Activated CD4-positive, alpha-beta T cell treated with anti-CD3 and anti-CD28 coated beads, Interleukin-2, amount 10 ng/mL, durations not matched to agents 7 days and 5 days (primary cell): ENCODE measurements at regions not wholly inside any gene's neighbourhood (a gene's known extent, or its start where the extent isn't known, plus 50 kb on each side); places are given as distances from the start of the nearest gene placed in this dataset.
"Not testable (repeated sequence)": the region's sequence is repeated elsewhere in the genome, so short reads cannot be mapped to it uniquely, and the experiment has no call there.

ENCODE experiments used
- CTCF ChIA-PET: fragments of 350-600 bp; sonication (Branson Sonifier 250); formaldehyde crosslinking; loops from one replicate; lab custom pipeline; 2021; ENCODE audit warnings: antibody characterized with exemption; lab: Charles Lee
- POLR2A ChIA-PET: fragments of 350-600 bp; sonication (Branson Sonifier 250); formaldehyde crosslinking; loops from one replicate; lab custom pipeline; 2021; ENCODE audit warnings: antibody characterized with exemption; lab: Charles Lee
- DNase-seq: peaks from one replicate; pipeline ENCODE4 v3.0.0-alpha.2; 2020
- H3K27ac Mint-ChIP-seq: one replicate; pipeline ENCODE4 v1.8.0; 2021; ENCODE audit warnings: mild to moderate bottlenecking, moderate library complexity, mixed read lengths
- H3K27me3 Mint-ChIP-seq: one replicate; pipeline ENCODE4 v1.8.0; 2021; ENCODE audit warnings: mixed read lengths
- H3K36me3 Mint-ChIP-seq: one replicate; pipeline ENCODE4 v1.8.0; 2021; ENCODE audit warnings: low read depth, mixed read lengths
- H3K4me1 Mint-ChIP-seq: one replicate; pipeline ENCODE4 v1.8.0; 2021; ENCODE audit warnings: mixed read lengths
- H3K4me3 Mint-ChIP-seq: one replicate; pipeline ENCODE4 v1.8.0; 2021; ENCODE audit warnings: mild to moderate bottlenecking, moderate library complexity, mixed read lengths
- H3K9me3 Mint-ChIP-seq: one replicate; pipeline ENCODE4 v1.8.0; 2021; ENCODE audit warnings: mixed read lengths

- CTCF ChIA-PET: no interaction called here
- H3K4me1 Mint-ChIP-seq: no peaks in the 10 kb centered on the region
- no peak overlapping the region for H3K4me3 Mint-ChIP-seq
- no peak for DNase-seq
- H3K27ac Mint-ChIP-seq: no peak overlapping the region
- POLR2A ChIA-PET: no interaction called here
- peaks cover 5% of the 10 kb centered on the region for H3K9me3 Mint-ChIP-seq
- H3K36me3 Mint-ChIP-seq: no peaks in the 10 kb centered on the region
- no peaks in the 10 kb centered on the region for H3K27me3 Mint-ChIP-seq
Observed at GRCh38 chr6:168377856-168378832, 58.6 kb upstream of the DACT2 start.

GRCh38 chr6:168379579-168379978 is 60.0 kb upstream of the DACT2 start:
- H3K9me3 Mint-ChIP-seq: peaks cover 11% of the 10 kb centered on the region
- DNase-seq, H3K27me3 Mint-ChIP-seq, H3K4me3 Mint-ChIP-seq, H3K4me1 Mint-ChIP-seq, H3K36me3 Mint-ChIP-seq, POLR2A ChIA-PET, CTCF ChIA-PET, H3K27ac Mint-ChIP-seq: not testable (repeated sequence)

GRCh38 chr6:168380166-168380955 is 60.6 kb upstream of the SMOC2 start:
- DNase-seq, CTCF ChIA-PET, H3K4me3 Mint-ChIP-seq, H3K27me3 Mint-ChIP-seq, H3K4me1 Mint-ChIP-seq, POLR2A ChIA-PET, H3K36me3 Mint-ChIP-seq, H3K27ac Mint-ChIP-seq: not testable (repeated sequence)
- H3K9me3 Mint-ChIP-seq: peaks cover 11% of the 10 kb centered on the region

- Mint-ChIP-seq H3K4me3 (no peak overlapping the region), H3K36me3 (no peaks in the 10 kb centered on the region), H3K27ac (no peak overlapping the region), H3K9me3 (peaks cover 11% of the 10 kb centered on the region), H3K27me3 (no peaks in the 10 kb centered on the region), H3K4me1 (no peaks in the 10 kb centered on the region)
- DNase-seq: no peak
- POLR2A ChIA-PET: no interaction called here
- CTCF ChIA-PET: no interaction called here
Observed at GRCh38 chr6:168380956-168381605, 59.9 kb upstream of the SMOC2 start.

- H3K27me3 Mint-ChIP-seq: no peaks in the 10 kb centered on the region
- H3K4me1 Mint-ChIP-seq: no peaks in the 10 kb centered on the region
- H3K36me3 Mint-ChIP-seq: no peaks in the 10 kb centered on the region
- ChIA-PET CTCF (no interaction called here), POLR2A (no interaction called here)
- H3K4me3 Mint-ChIP-seq: no peak overlapping the region
- peaks cover 11% of the 10 kb centered on the region for H3K9me3 Mint-ChIP-seq
- no peak overlapping the region for H3K27ac Mint-ChIP-seq
- no peak for DNase-seq
Observed at GRCh38 chr6:168381726-168382458, 59.1 kb upstream of the SMOC2 start.

- CTCF ChIA-PET: no interaction called here
- Mint-ChIP-seq H3K4me3 (no peak overlapping the region), H3K27me3 (no peaks in the 10 kb centered on the region)
Observed at GRCh38 chr6:168383062-168383854, 57.7 kb upstream of the SMOC2 start.

GRCh38 chr6:168384045-168385036 is 56.6 kb upstream of the SMOC2 start:
- Mint-ChIP-seq H3K9me3 (peaks cover 8% of the 10 kb centered on the region), H3K27me3 (no peaks in the 10 kb centered on the region), H3K36me3 (no peaks in the 10 kb centered on the region), H3K27ac (no peak overlapping the region), H3K4me3 (no peak overlapping the region), H3K4me1 (no peaks in the 10 kb centered on the region)
- POLR2A ChIA-PET: no interaction called here
- no peak for DNase-seq
- CTCF ChIA-PET: no interaction called here

More at GRCh38 chr6:168383062-168383854, 57.7 kb upstream of the SMOC2 start:
- Mint-ChIP-seq H3K36me3 (no peaks in the 10 kb centered on the region), H3K4me1 (no peaks in the 10 kb centered on the region), H3K27ac (no peak overlapping the region), H3K9me3 (peaks cover 8% of the 10 kb centered on the region)
- DNase-seq: no peak
- POLR2A ChIA-PET: no interaction called here

- H3K4me3 Mint-ChIP-seq: no peak overlapping the region
- CTCF ChIA-PET: no interaction called here
- H3K4me1 Mint-ChIP-seq: no peaks in the 10 kb centered on the region
- H3K27ac Mint-ChIP-seq: peak overlapping the region; percentile 50
- POLR2A ChIA-PET: no interaction called here
- no peak for DNase-seq
- H3K36me3 Mint-ChIP-seq: no peaks in the 10 kb centered on the region
- no peaks in the 10 kb centered on the region for H3K27me3 Mint-ChIP-seq
- peaks cover 8% of the 10 kb centered on the region for H3K9me3 Mint-ChIP-seq
Observed at GRCh38 chr6:168385037-168385759, 55.8 kb upstream of the SMOC2 start.

- no peak for DNase-seq
- H3K27me3 Mint-ChIP-seq: no peaks in the 10 kb centered on the region
- ChIA-PET POLR2A (no interaction called here), CTCF (no interaction called here)
- H3K9me3 Mint-ChIP-seq: peaks cover 8% of the 10 kb centered on the region
- H3K4me3 Mint-ChIP-seq: no peak overlapping the region
- no peaks in the 10 kb centered on the region for H3K4me1 Mint-ChIP-seq
- H3K27ac Mint-ChIP-seq: no peak overlapping the region
- H3K36me3 Mint-ChIP-seq: no peaks in the 10 kb centered on the region
Observed at GRCh38 chr6:168385858-168386735, 54.9 kb upstream of the SMOC2 start.

- Mint-ChIP-seq H3K36me3 (no peaks in the 10 kb centered on the region), H3K9me3 (peaks cover 8% of the 10 kb centered on the region), H3K27me3 (no peaks in the 10 kb centered on the region), H3K4me3 (no peak overlapping the region), H3K27ac (no peak overlapping the region), H3K4me1 (no peaks in the 10 kb centered on the region)
- no peak for DNase-seq
- ChIA-PET CTCF (no interaction called here), POLR2A (no interaction called here)
Observed at GRCh38 chr6:168386973-168387372, 54.0 kb upstream of the SMOC2 start.
